ENCODE measurements at regions not wholly inside any gene's neighbourhood (a gene's known extent, or its start where the extent isn't known, plus 50 kb on each side); places are given as distances from the start of the nearest gene placed in this dataset.
A peak's percentile ranks its signal among the peaks of the same experiment; 100 is the strongest.

DNA sequence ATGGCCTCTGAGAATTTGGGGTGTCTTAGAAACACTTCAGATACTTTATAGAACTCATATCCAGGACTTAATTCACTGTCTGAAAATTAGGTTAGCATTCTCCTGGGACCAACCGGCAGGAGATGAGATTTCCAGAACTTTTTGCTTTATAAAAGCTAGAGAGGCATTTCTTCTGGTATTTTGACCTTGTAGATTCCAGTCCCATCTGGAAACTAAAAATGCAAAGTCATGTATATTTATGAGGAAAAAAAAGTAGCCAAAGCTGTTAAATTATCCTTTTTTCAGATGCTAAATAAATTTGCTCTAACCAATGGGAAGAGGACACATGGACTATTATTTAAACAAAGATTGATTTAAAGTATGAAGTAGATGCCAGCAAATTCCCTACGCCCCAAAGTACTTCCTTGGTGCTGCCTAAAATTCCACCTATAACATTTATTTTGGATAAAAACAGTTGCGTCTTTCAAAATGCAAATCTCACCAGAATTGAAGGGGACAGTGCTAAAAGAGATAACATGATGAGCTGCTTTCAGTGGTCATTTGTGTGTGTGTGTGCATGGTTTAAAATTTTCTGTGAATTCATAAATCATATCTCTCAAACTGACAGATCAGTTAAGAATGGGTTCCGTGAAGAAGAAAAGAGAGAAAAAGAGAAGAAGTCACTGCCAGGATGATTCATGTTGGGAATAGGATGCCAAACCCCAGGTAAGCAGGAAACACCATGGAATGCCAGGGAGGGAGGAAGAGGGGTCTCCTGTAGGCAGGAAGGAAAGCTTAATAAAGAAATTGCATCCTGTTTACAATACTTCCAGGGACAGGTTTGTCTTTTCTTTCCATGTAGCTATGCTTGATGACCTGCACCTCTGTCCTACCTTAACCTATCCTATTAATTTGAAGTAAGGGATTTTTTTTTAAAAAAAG is 97.7 kb upstream of the RGS6 start:
- Histone ChIP-seq H3K27ac (no peak overlapping the region), H3K9me3 (no peaks in the 10 kb centered on the region), H3K27me3 (ENCODE audit: low read depth) (no peaks in the 10 kb centered on the region), H3K36me3 (no peaks in the 10 kb centered on the region), H3K4me3 (no peak overlapping the region), H3K4me1 (no peaks in the 10 kb centered on the region)
- no peak for TF ChIP-seq CTCF (IDR thresholded peaks at IDR 0.05)
- ATAC-seq, result no peak
- no peak for DNase-seq
- intact Hi-C loops (cut with DNase I), result no loop called here

DNA sequence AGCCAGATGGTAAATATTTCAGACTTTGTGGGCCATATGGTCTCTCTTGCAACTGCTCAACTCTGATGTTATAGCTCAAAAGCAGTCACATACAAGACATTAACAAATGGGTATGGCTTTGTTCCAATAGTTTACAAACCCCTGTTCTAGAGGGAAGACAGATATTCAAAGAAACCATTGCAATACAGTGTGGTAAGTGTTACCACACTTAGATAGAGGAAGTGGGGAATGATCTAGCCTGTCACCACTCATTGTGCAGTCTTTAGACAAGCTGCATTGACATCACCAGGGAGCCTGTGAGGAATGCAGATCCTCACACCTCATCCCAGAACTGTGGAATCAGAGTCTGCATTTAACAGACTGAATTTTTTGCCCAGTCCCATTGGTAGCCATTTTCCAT is 80.0 kb upstream of the RGS6 start:
- H3K9me3 ChIP-seq, result no peaks in the 10 kb centered on the region
- no peak overlapping the region for H3K4me3 ChIP-seq
- DNase-seq (no peak), ATAC-seq (peak in 1 of 2 donors; percentile 47)
- no peak for TF ChIP-seq CTCF (IDR thresholded peaks at IDR 0.05)
- H3K4me1 ChIP-seq, result peaks cover 11% of the 10 kb centered on the region
- intact Hi-C loops (cut with DNase I), result no loop called here
- no peaks in the 10 kb centered on the region for H3K27me3 ChIP-seq (ENCODE audit: low read depth)
- H3K27ac ChIP-seq, result no peak overlapping the region
- no peaks in the 10 kb centered on the region for H3K36me3 ChIP-seq

GRCh38 chr14:71855399-71856036 is 76.7 kb upstream of the RGS6 start:
- peak; percentile 76 for DNase-seq
- Histone ChIP-seq H3K36me3 (no peaks in the 10 kb centered on the region), H3K4me3 (no peak overlapping the region), H3K9me3 (no peaks in the 10 kb centered on the region), H3K27ac (no peak overlapping the region), H3K27me3 (ENCODE audit: low read depth) (no peaks in the 10 kb centered on the region), H3K4me1 (peaks cover 11% of the 10 kb centered on the region)
- peak; percentile 76 for TF ChIP-seq CTCF (IDR thresholded peaks at IDR 0.05)
- ATAC-seq, result peak; percentile 76 to 85
- intact Hi-C loops (cut with DNase I), result no loop called here

GRCh38 chr14:71856199-71856919 is 75.9 kb upstream of the RGS6 start:
- no peaks in the 10 kb centered on the region for H3K9me3 ChIP-seq
- no peak for TF ChIP-seq CTCF (IDR thresholded peaks at IDR 0.05)
- peaks cover 11% of the 10 kb centered on the region for H3K4me1 ChIP-seq
- ATAC-seq, result no peak
- H3K36me3 ChIP-seq, result no peaks in the 10 kb centered on the region
- H3K27ac ChIP-seq, result no peak overlapping the region
- no peak overlapping the region for H3K4me3 ChIP-seq
- no peak for DNase-seq
- intact Hi-C loops (cut with DNase I), result no loop called here
- H3K27me3 ChIP-seq (ENCODE audit: low read depth), result no peaks in the 10 kb centered on the region

DNA sequence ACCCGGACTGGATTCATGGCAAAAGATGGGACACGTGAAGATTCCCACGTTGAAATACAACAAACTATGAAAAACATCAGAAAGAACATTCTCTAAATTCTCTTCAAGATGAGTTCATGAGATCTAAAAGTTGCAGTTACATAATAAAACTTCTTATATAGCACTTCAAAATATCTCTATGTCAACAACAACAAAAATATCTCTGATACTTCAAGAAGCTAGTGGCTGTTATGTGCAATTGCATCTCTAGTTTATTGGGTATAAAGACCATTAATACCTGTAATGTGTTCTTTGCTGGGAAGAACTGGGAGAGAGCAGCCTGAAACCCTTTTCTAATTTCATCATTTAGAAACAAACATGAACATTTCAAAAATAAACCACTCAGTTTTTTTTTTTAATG is 69.2 kb upstream of the RGS6 start:
- intact Hi-C loops (cut with DNase I), result no loop called here
- Histone ChIP-seq H3K36me3 (no peaks in the 10 kb centered on the region), H3K4me3 (no peak overlapping the region), H3K4me1 (no peaks in the 10 kb centered on the region), H3K9me3 (no peaks in the 10 kb centered on the region), H3K27ac (no peak overlapping the region), H3K27me3 (ENCODE audit: low read depth) (no peaks in the 10 kb centered on the region)
- ATAC-seq (no peak), DNase-seq (no peak)
- TF ChIP-seq CTCF (IDR thresholded peaks at IDR 0.05), result no peak
